Liver (tissue), 8 donors: ENCODE measurements at regions not wholly inside any gene's neighbourhood (a gene's known extent, or its start where the extent isn't known, plus 50 kb on each side); places are given as distances from the start of the nearest gene placed in this dataset.

Experiments
- DNase-seq: peaks from one replicate; pipeline ENCODE4 v3.0.0-alpha.2; 2017; ENCODE audit warnings: low spot score
- H3K27ac ChIP-seq, 2 donors: one replicate each; pipeline ENCODE4 v1.7.0; 2013; ENCODE audit warnings: inconsistent platforms in 2 of 2, low read length in 2 of 2, control low read depth in 1 of 2, low read depth in 1 of 2, mild to moderate bottlenecking in 1 of 2
- H3K27me3 ChIP-seq, 4 donors: one replicate each; pipeline versions ENCODE4 v1.6.1 to v1.7.0; 2013; ENCODE audit warnings: low read length in 3 of 4, inconsistent platforms in 1 of 4, mild to moderate bottlenecking in 1 of 4, moderate library complexity in 1 of 4; ENCODE audit not compliant: control insufficient read depth in 4 of 4, insufficient read depth in 4 of 4
- H3K36me3 ChIP-seq, 4 donors: one replicate each; pipeline versions ENCODE4 v1.6.1 to v1.7.0; 2013; ENCODE audit warnings: low read length in 3 of 4, mild to moderate bottlenecking in 3 of 4, low read depth in 1 of 4, moderate library complexity in 1 of 4; ENCODE audit not compliant: control insufficient read depth in 4 of 4, insufficient read depth in 3 of 4
- H3K4me1 ChIP-seq, 4 donors: one replicate each; pipeline versions ENCODE4 v1.6.1 to v1.7.0; 2013; ENCODE audit warnings: low read length in 3 of 4, mild to moderate bottlenecking in 3 of 4, moderate library complexity in 1 of 4; ENCODE audit not compliant: control insufficient read depth in 4 of 4, insufficient read depth in 4 of 4
- H3K4me3 ChIP-seq, 3 donors: one replicate each; pipeline versions ENCODE4 v1.6.1 to v1.7.0; 2013; ENCODE audit warnings: low read length in 3 of 3, control low read depth in 1 of 3, low read depth in 1 of 3, mild to moderate bottlenecking in 1 of 3
- H3K9ac ChIP-seq, 2 donors: one replicate each; pipeline ENCODE4 v1.7.0; 2013; ENCODE audit warnings: low read length in 2 of 2, mild to moderate bottlenecking in 2 of 2, moderate library complexity in 2 of 2, control low read depth in 1 of 2, low read depth in 1 of 2
- H3K9me3 ChIP-seq, 4 donors: one replicate each; pipeline versions ENCODE4 v1.6.1 to v1.7.0; 2013; ENCODE audit warnings: low read length in 3 of 4; ENCODE audit not compliant: control insufficient read depth in 4 of 4
- EGR1 ChIP-seq, 2 donors: IDR thresholded peaks; 2 replicates each; pipeline ENCODE4 v1.6.1; 2016 to 2018; ENCODE audit warnings: antibody characterized with exemption in 2 of 2, low read depth in 2 of 2
- FOXA1 ChIP-seq: IDR thresholded peaks from 2 replicates; pipeline ENCODE4 v1.6.1; 2016; ENCODE audit warnings: antibody characterized with exemption
- GABPA ChIP-seq, 2 donors: IDR thresholded peaks in 1 of 2; conservative IDR thresholded peaks in 1 of 2; 2 replicates each; pipeline ENCODE4 v1.6.1; 2016; ENCODE audit warnings: antibody characterized with exemption in 2 of 2, mild to moderate bottlenecking in 1 of 2, moderate library complexity in 1 of 2
- HNF4A ChIP-seq, 2 donors: conservative IDR thresholded peaks; 2 replicates each; pipeline ENCODE4 v1.6.1; 2016; ENCODE audit warnings: antibody characterized with exemption in 2 of 2, mild to moderate bottlenecking in 2 of 2
- NR2F2 ChIP-seq: IDR thresholded peaks from 2 replicates; pipeline ENCODE4 v1.6.1; 2016; ENCODE audit warnings: antibody characterized with exemption
- RAD21 ChIP-seq, 2 donors: IDR thresholded peaks; 2 replicates each; pipeline ENCODE4 v1.6.1; 2016; ENCODE audit warnings: antibody characterized with exemption in 2 of 2, mild to moderate bottlenecking in 2 of 2
- RXRA ChIP-seq, 2 donors: IDR thresholded peaks; 2 replicates each; pipeline ENCODE4 v1.6.1; 2017 to 2018; ENCODE audit warnings: antibody characterized with exemption in 2 of 2, mild to moderate bottlenecking in 1 of 2
- SP1 ChIP-seq: IDR thresholded peaks from 2 replicates; pipeline ENCODE4 v1.6.1; 2018; ENCODE audit warnings: antibody characterized with exemption, mild to moderate bottlenecking
- TAF1 ChIP-seq: conservative IDR thresholded peaks from 2 replicates; pipeline ENCODE4 v1.6.1; 2016; ENCODE audit warnings: antibody characterized with exemption, mild to moderate bottlenecking
- YY1 ChIP-seq: IDR thresholded peaks from 2 replicates; pipeline ENCODE4 v1.6.1; 2016; ENCODE audit warnings: antibody characterized with exemption, mild to moderate bottlenecking
- WGBS: extraction: QIAGEN DNeasy Blood & Tissue Kit; methylation state at CpG from one replicate; pipeline ENCODE4 v1.1.7; 2013; 5-methylcytosine and 5-hydroxymethylcytosine counted together
- TF ChIP-seq, protein P1 (sequence below): fragments of 150-350 bp; IDR thresholded peaks from 2 replicates; pipeline ENCODE4 v1.5.1; 2017; ENCODE audit warnings: improper control_type of control experiment, low read depth, low read length; ENCODE audit not compliant: missing input control
- TF ChIP-seq, protein P2 (sequence below): IDR thresholded peaks from 2 replicates; pipeline ENCODE4 v1.6.1; 2016; ENCODE audit warnings: antibody characterized with exemption
- TF ChIP-seq, protein P3 (sequence below): IDR thresholded peaks from 2 replicates; pipeline ENCODE4 v1.6.1; 2016; ENCODE audit warnings: antibody characterized with exemption, mild to moderate bottlenecking
- TF ChIP-seq, protein P4 (sequence below): IDR thresholded peaks from 2 replicates; pipeline ENCODE4 v1.6.1; 2016; ENCODE audit warnings: antibody characterized with exemption
- donor health status: healthy.
- donor health status: healthy.
- donor health status: healthy.
- donor health status: healthy.
- donor health status: healthy.

DNA sequence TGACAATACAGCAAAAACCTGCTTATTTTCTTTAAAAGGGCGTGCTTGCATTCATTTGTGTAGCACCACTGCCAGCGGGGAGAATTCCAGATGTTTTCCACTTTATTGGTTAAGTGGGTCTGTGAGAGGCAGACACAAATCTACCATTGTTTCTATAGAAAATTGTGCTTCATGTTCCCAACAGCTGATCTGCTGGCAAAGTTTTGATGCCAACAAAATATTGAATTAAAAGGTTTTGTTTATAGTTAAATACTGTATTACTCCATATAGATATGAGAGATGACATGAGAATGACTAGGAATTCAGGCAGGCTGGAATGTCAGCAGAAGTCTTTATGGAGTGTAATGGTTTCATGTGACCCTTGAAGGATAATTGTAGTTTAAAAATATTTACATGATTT lies 182.7 kb downstream of the MC4R start:
- H3K4me3 ChIP-seq = no peak overlapping the region
- no peaks in the 10 kb centered on the region for H3K27me3 ChIP-seq
- DNase-seq = no peak
- no peak overlapping the region for H3K9ac ChIP-seq
- no peaks in the 10 kb centered on the region for H3K4me1 ChIP-seq
- no peaks in the 10 kb centered on the region for H3K9me3 ChIP-seq
- 75% methylated on average over 2 of the region's 2 CpGs for WGBS
- TF ChIP-seq HNF4A (conservative IDR thresholded peaks at IDR 0.05) (no peak), GABPA (IDR thresholded peaks at IDR 0.05 in 1 of 2, conservative IDR thresholded peaks at IDR 0.05 in 1 of 2) (no peak), NR2F2 (no peak), YY1 (no peak)
- H3K27ac ChIP-seq = no peak overlapping the region
- H3K36me3 ChIP-seq = no peaks in the 10 kb centered on the region

DNA sequence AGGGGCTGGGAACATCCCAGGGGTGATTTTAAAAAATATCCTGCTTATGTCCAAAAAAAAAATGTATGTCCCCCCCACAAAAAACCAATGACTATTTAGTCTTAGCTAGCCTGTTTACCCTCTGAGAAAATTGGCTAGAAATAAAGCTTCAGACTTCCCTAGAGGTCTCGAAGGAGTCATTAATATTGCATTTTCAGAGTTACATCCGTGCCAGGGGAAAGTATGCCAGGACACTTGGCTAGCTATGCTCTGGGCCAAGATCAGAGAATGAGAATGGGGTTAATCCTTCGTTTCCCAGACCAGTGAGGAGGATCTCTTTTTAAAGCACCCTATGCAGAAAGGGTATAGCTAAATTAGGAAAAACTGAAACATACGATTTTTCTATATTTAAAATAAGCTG lies 183.6 kb downstream of the MC4R start:
- WGBS = 53% methylated on average over 4 of the region's 4 CpGs
- Histone ChIP-seq H3K36me3 (no peaks in the 10 kb centered on the region), H3K4me3 (no peak overlapping the region), H3K9ac (no peak overlapping the region), H3K27me3 (no peaks in the 10 kb centered on the region), H3K4me1 (no peaks in the 10 kb centered on the region), H3K27ac (no peak overlapping the region), H3K9me3 (no peaks in the 10 kb centered on the region)
- TF ChIP-seq FOXA1 (no peak), EGR1 (IDR thresholded peaks at IDR 0.05; ENCODE audit: low read depth in 2 of 2) (no peak), RAD21 (IDR thresholded peaks at IDR 0.05) (no peak), SP1 (no peak), HNF4A (conservative IDR thresholded peaks at IDR 0.05) (no peak), RXRA (IDR thresholded peaks at IDR 0.05) (no peak), TAF1 (no peak), YY1 (no peak), NR2F2 (no peak)
- TF ChIP-seq, protein P1, sequence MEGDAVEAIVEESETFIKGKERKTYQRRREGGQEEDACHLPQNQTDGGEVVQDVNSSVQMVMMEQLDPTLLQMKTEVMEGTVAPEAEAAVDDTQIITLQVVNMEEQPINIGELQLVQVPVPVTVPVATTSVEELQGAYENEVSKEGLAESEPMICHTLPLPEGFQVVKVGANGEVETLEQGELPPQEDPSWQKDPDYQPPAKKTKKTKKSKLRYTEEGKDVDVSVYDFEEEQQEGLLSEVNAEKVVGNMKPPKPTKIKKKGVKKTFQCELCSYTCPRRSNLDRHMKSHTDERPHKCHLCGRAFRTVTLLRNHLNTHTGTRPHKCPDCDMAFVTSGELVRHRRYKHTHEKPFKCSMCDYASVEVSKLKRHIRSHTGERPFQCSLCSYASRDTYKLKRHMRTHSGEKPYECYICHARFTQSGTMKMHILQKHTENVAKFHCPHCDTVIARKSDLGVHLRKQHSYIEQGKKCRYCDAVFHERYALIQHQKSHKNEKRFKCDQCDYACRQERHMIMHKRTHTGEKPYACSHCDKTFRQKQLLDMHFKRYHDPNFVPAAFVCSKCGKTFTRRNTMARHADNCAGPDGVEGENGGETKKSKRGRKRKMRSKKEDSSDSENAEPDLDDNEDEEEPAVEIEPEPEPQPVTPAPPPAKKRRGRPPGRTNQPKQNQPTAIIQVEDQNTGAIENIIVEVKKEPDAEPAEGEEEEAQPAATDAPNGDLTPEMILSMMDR = no peak
- TF ChIP-seq, protein P2, sequence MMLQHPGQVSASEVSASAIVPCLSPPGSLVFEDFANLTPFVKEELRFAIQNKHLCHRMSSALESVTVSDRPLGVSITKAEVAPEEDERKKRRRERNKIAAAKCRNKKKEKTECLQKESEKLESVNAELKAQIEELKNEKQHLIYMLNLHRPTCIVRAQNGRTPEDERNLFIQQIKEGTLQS = no peak
- TF ChIP-seq, protein P3, sequence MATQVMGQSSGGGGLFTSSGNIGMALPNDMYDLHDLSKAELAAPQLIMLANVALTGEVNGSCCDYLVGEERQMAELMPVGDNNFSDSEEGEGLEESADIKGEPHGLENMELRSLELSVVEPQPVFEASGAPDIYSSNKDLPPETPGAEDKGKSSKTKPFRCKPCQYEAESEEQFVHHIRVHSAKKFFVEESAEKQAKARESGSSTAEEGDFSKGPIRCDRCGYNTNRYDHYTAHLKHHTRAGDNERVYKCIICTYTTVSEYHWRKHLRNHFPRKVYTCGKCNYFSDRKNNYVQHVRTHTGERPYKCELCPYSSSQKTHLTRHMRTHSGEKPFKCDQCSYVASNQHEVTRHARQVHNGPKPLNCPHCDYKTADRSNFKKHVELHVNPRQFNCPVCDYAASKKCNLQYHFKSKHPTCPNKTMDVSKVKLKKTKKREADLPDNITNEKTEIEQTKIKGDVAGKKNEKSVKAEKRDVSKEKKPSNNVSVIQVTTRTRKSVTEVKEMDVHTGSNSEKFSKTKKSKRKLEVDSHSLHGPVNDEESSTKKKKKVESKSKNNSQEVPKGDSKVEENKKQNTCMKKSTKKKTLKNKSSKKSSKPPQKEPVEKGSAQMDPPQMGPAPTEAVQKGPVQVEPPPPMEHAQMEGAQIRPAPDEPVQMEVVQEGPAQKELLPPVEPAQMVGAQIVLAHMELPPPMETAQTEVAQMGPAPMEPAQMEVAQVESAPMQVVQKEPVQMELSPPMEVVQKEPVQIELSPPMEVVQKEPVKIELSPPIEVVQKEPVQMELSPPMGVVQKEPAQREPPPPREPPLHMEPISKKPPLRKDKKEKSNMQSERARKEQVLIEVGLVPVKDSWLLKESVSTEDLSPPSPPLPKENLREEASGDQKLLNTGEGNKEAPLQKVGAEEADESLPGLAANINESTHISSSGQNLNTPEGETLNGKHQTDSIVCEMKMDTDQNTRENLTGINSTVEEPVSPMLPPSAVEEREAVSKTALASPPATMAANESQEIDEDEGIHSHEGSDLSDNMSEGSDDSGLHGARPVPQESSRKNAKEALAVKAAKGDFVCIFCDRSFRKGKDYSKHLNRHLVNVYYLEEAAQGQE = no peak
- TF ChIP-seq, protein P4, sequence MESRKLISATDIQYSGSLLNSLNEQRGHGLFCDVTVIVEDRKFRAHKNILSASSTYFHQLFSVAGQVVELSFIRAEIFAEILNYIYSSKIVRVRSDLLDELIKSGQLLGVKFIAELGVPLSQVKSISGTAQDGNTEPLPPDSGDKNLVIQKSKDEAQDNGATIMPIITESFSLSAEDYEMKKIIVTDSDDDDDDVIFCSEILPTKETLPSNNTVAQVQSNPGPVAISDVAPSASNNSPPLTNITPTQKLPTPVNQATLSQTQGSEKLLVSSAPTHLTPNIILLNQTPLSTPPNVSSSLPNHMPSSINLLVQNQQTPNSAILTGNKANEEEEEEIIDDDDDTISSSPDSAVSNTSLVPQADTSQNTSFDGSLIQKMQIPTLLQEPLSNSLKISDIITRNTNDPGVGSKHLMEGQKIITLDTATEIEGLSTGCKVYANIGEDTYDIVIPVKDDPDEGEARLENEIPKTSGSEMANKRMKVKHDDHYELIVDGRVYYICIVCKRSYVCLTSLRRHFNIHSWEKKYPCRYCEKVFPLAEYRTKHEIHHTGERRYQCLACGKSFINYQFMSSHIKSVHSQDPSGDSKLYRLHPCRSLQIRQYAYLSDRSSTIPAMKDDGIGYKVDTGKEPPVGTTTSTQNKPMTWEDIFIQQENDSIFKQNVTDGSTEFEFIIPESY = no peak
- no peak for DNase-seq
